K562 (cell line): ENCODE measurements at regions not wholly inside any gene's neighbourhood (a gene's known extent, or its start where the extent isn't known, plus 50 kb on each side); places are given as distances from the start of the nearest gene placed in this dataset.

ENCODE experiments used
- ATAC-seq: fragments of 200-7000 bp; cut with Tn5 transposase; 3 replicates; pipeline ENCODE4 v1.9.1; 2020; ENCODE audit warnings: moderate library complexity
- BruUV-seq: library from RNA; stranded (reverse); fragments of 400-500 nt; replicated peaks from 2 replicates; lab custom pipeline; 2021; lab: Mats Ljungman, UMichigan
- CTCF ChIA-PET: fragments of 300-600 bp; formaldehyde crosslinking; extraction: SDS; loops from one replicate; lab custom pipeline; 2021; ENCODE audit warnings: low intra/inter-chr PET ratio; lab: Yijun Ruan, JAX
- POLR2A ChIA-PET: fragments of 300-600, 350-650 bp; sonication (Branson Sonifier 250); formaldehyde crosslinking; extraction: SDS; loops from one replicate; lab custom pipeline; 2021; ENCODE audit warnings: antibody characterized with exemption, inconsistent platforms; lab: Yijun Ruan, JAX
- DNase-seq, 4 experiments: peaks; one replicate each; pipeline versions ENCODE4 v3.0.0 to v3.0.0-alpha.2; 2011 to 2018; ENCODE audit warnings: low spot score in 3 of 4, mixed read lengths in 3 of 4; ENCODE audit errors: extremely low read depth in 1 of 4
- FAIRE-seq: peaks from 2 replicates; lab custom pipeline; 2011; peaks lifted over from hg19 to GRCh38; lab: Jason Lieb, UNC
- H2AFZ ChIP-seq: 2 replicates; pipeline ENCODE4 v1.6.0; 2011; ENCODE audit warnings: low read depth, low read length, control low read depth, inconsistent platforms
- H3K27ac ChIP-seq: fragments of 200-600 bp; 3 replicates; pipeline ENCODE4 v1.8.0; 2011; ENCODE audit warnings: low read depth, mild to moderate bottlenecking, control low read depth, inconsistent platforms, low read length, moderate library complexity, mixed read lengths; ENCODE audit errors: extremely low read depth
- H3K27me3 ChIP-seq, 2 experiments: fragments of 300-600 bp in 1 of 2; 2 replicates in 1 of 2; 3 replicates in 1 of 2; pipeline versions ENCODE4 v1.6.0 to v1.8.0; 2011; ENCODE audit warnings: inconsistent platforms in 2 of 2, low read length in 2 of 2, mild to moderate bottlenecking in 1 of 2, mixed read lengths in 1 of 2, moderate library complexity in 1 of 2; ENCODE audit not compliant: control insufficient read depth in 2 of 2, insufficient read depth in 2 of 2
- H3K36me3 ChIP-seq: fragments of 300-600 bp; 3 replicates; pipeline ENCODE4 v1.8.0; 2011; ENCODE audit warnings: mild to moderate bottlenecking, low read length, inconsistent platforms; ENCODE audit not compliant: control insufficient read depth, insufficient read depth
- H3K4me1 ChIP-seq, 2 experiments: fragments of 200-600 bp in 1 of 2; replicated peaks in 1 of 2; 2 replicates in 1 of 2; 3 replicates in 1 of 2; pipeline versions ENCODE4 v1.5.1 to v1.8.0; 2011; ENCODE audit warnings: inconsistent platforms in 2 of 2, low read length in 2 of 2, mild to moderate bottlenecking in 1 of 2, mixed read lengths in 1 of 2, moderate library complexity in 1 of 2; ENCODE audit not compliant: control insufficient read depth in 2 of 2, insufficient read depth in 2 of 2
- H3K4me2 ChIP-seq: 2 replicates; pipeline ENCODE4 v1.6.1; 2011; ENCODE audit warnings: low read length, control low read depth, inconsistent platforms, mixed read lengths; ENCODE audit not compliant: insufficient read depth
- H3K4me3 ChIP-seq: fragments of 200-600 bp; sonication (generic), shearing (Covaris generic); 2 replicates; pipeline ENCODE4 v1.5.1; 2016; ENCODE audit warnings: control low read depth, inconsistent platforms
- H3K79me2 ChIP-seq: fragments of 200-600 bp; 3 replicates; pipeline ENCODE4 v1.8.0; 2011; ENCODE audit warnings: low read length, inconsistent platforms; ENCODE audit not compliant: control insufficient read depth, insufficient read depth
- H3K9ac ChIP-seq, 2 experiments: 2 replicates each; pipeline versions ENCODE4 v1.6.0 to v1.6.1; 2011; ENCODE audit warnings: low read depth in 2 of 2, low read length in 2 of 2, control low read depth in 1 of 2, inconsistent platforms in 1 of 2, mild to moderate bottlenecking in 1 of 2, mixed read lengths in 1 of 2; ENCODE audit not compliant: insufficient read depth in 1 of 2
- H3K9me1 ChIP-seq: one replicate; pipeline ENCODE4 v1.6.0; 2011; ENCODE audit warnings: inconsistent platforms, mild to moderate bottlenecking, low read length, moderate library complexity; ENCODE audit not compliant: control insufficient read depth, insufficient read depth
- H3K9me3 ChIP-seq: replicated peaks from 2 replicates; pipeline ENCODE4 v1.5.1; 2011; ENCODE audit warnings: low read depth, low read length, inconsistent platforms; ENCODE audit not compliant: control insufficient read depth, insufficient read depth
- H4K20me1 ChIP-seq: replicated peaks from 2 replicates; pipeline ENCODE4 v1.6.1; 2011; ENCODE audit warnings: low read length, inconsistent platforms, mixed read lengths; ENCODE audit not compliant: control insufficient read depth, insufficient read depth
- ARHGAP35 ChIP-seq: fragments of 450-650 bp; IDR thresholded peaks from 2 replicates; pipeline ENCODE4 v1.6.1; 2018; ENCODE audit not compliant: partially characterized antibody
- ARID1B ChIP-seq: fragments of 450-650 bp; IDR thresholded peaks from 2 replicates; pipeline ENCODE4 v1.6.1; 2016; ENCODE audit warnings: antibody characterized with exemption, mild to moderate bottlenecking, inconsistent platforms
- CREM ChIP-seq: IDR thresholded peaks from 2 replicates; pipeline ENCODE4 v1.6.1; 2014; ENCODE audit warnings: antibody characterized with exemption, low read depth
- CXXC5 ChIP-seq: fragments of 250-450 bp; sonication (Bioruptor Pico); IDR thresholded peaks from 2 replicates; pipeline ENCODE4 v1.8.0; 2022; ENCODE audit warnings: inconsistent platforms, mild to moderate bottlenecking, moderate library complexity
- GATA2 ChIP-seq: sonication (generic); formaldehyde crosslinking; IDR thresholded peaks from 2 replicates; pipeline ENCODE4 v1.4.0; 2020; ENCODE audit warnings: mild to moderate bottlenecking, missing genetic modification reagents
- HNRNPH1 ChIP-seq: fragments of 200-400 bp; formaldehyde crosslinking; optimal IDR thresholded peaks from 2 replicates; pipeline ENCODE3; 2017; ENCODE audit warnings: low read depth, mild to moderate bottlenecking, low read length, moderate library complexity
- IRF2 ChIP-seq: sonication (generic); formaldehyde crosslinking; IDR thresholded peaks from 2 replicates; pipeline ENCODE4 v1.8.1; 2022; ENCODE audit warnings: mild to moderate bottlenecking, missing genetic modification reagents
- L3MBTL2 ChIP-seq: fragments of 450-650 bp; IDR thresholded peaks from 2 replicates; pipeline ENCODE4 v1.6.1; 2016; ENCODE audit warnings: mild to moderate bottlenecking, moderate library complexity
- MAZ ChIP-seq, 2 experiments: fragments of 450-650 bp in 1 of 2; sonication (generic) in 1 of 2; formaldehyde crosslinking; IDR thresholded peaks in 1 of 2; conservative IDR thresholded peaks in 1 of 2; 2 replicates each; pipeline versions ENCODE4 v1.4.0 to v1.5.0; 2020; ENCODE audit warnings: mild to moderate bottlenecking in 1 of 2, missing genetic modification reagents in 1 of 2
- MED1 ChIP-seq: sonication (generic); formaldehyde crosslinking; IDR thresholded peaks from 2 replicates; pipeline ENCODE4 v1.8.1; 2023; ENCODE audit warnings: missing genetic modification reagents, borderline replicate concordance
- MTA2 ChIP-seq: fragments of 450-650 bp; IDR thresholded peaks from 2 replicates; pipeline ENCODE4 v1.6.1; 2016; ENCODE audit warnings: low read depth
- NEUROD1 ChIP-seq: fragments of 150-350 bp; IDR thresholded peaks from 2 replicates; pipeline ENCODE4 v1.6.1; 2014; ENCODE audit warnings: borderline replicate concordance, low read length, low read depth; ENCODE audit not compliant: partially characterized antibody
- PML ChIP-seq: IDR thresholded peaks from 2 replicates; pipeline ENCODE4 v1.6.1; 2012; ENCODE audit warnings: low read length, inconsistent platforms
- RAD21 ChIP-seq, 2 experiments: fragments of 250-450 bp in 1 of 2; fragments of 450-650 bp in 1 of 2; sonication (Bioruptor Pico) in 1 of 2; formaldehyde crosslinking in 1 of 2; IDR thresholded peaks in 1 of 2; conservative IDR thresholded peaks in 1 of 2; 2 replicates each; pipeline versions ENCODE4 v1.4.0 to v1.8.0; 2020 to 2022; ENCODE audit warnings: mild to moderate bottlenecking in 2 of 2, moderate library complexity in 1 of 2
- RBM22 ChIP-seq: fragments of 200-400 bp; formaldehyde crosslinking; IDR thresholded peaks from 2 replicates; pipeline ENCODE4 v1.6.1; 2018; ENCODE audit warnings: low read length, low read depth; ENCODE audit not compliant: poor library complexity, severe bottlenecking
- RUNX1 ChIP-seq: sonication (generic); IDR thresholded peaks from 2 replicates; pipeline ENCODE4 v1.6.1; 2016; ENCODE audit warnings: antibody characterized with exemption, low read depth
- SPI1 ChIP-seq: IDR thresholded peaks from 2 replicates; pipeline ENCODE4 v1.6.1; 2011; ENCODE audit warnings: low read depth, low read length, control low read depth, borderline replicate concordance
- ZNF212 ChIP-seq: fragments of 450-650 bp; formaldehyde crosslinking; IDR thresholded peaks from 2 replicates; pipeline ENCODE4 v1.4.0; 2020; ENCODE audit warnings: mild to moderate bottlenecking
- WGBS: fragments of 100-300 bp; shearing (Covaris generic); methylation state at CpG from one replicate; pipeline ENCODE4 v1.1.6; 2016; ENCODE audit warnings: low coverage, mixed read lengths; ENCODE audit not compliant: insufficient coverage; ENCODE audit errors: missing lambda C conversion rate; 5-methylcytosine and 5-hydroxymethylcytosine counted together
- in situ Hi-C: fragments of 300-500 bp; cut with MboI; formaldehyde crosslinking; loops from 4 replicates; pipeline ENCODE4 v1.15.0; 2018; ENCODE audit warnings: inconsistent platforms, mixed read lengths
- intact Hi-C: fragments of 100-400 bp; cut with micrococcal nuclease; formaldehyde crosslinking; loops from 2 replicates; pipeline ENCODE4 v1.14.2; 2022
- TF ChIP-seq, protein P1 (sequence below): fragments of 250-450 bp; sonication (Bioruptor Pico); IDR thresholded peaks from 2 replicates; pipeline ENCODE4 v1.5.0; 2021; ENCODE audit warnings: mild to moderate bottlenecking, moderate library complexity

- FAIRE-seq (no peak), ATAC-seq (no peak), DNase-seq (no peak)
- ChIA-PET CTCF (no interaction called here), POLR2A (interaction anchor here (0.5 kb wide), 1 partner anchor 213 kb away, joined by 4 read pairs; no protein-coding TSS in a partner anchor)
- WGBS = 4% methylated on average over 7 of the region's 8 CpGs
- Histone ChIP-seq H2AFZ (no peak overlapping the region), H3K9me1 (no peaks in the 10 kb centered on the region), H3K4me2 (no peak overlapping the region), H3K27me3 (no peaks in the 10 kb centered on the region), H3K4me3 (no peak overlapping the region), H3K9ac (no peak overlapping the region), H3K9me3 (no peaks in the 10 kb centered on the region), H4K20me1 (no peaks in the 10 kb centered on the region), H3K36me3 (no peaks in the 10 kb centered on the region), H3K79me2 (no peaks in the 10 kb centered on the region), H3K27ac (no peak overlapping the region), H3K4me1 (no peaks in the 10 kb centered on the region)
- in situ Hi-C loops (no loop called here), intact Hi-C loops (no loop called here)
- BruUV-seq = no TSS peak
- no peak for TF ChIP-seq MTA2
- TF ChIP-seq IRF2 (CRISPR knock-in tag) = no peak
- no peak for TF ChIP-seq MAZ (CRISPR knock-in tag; conservative IDR thresholded peaks at IDR 0.05 in 1 of 2, IDR thresholded peaks at IDR 0.05 in 1 of 2)
- TF ChIP-seq HNRNPH1 = no peak
- no peak for TF ChIP-seq SPI1
- TF ChIP-seq ARHGAP35 = no peak
- no peak for TF ChIP-seq ZNF212 (CRISPR knock-in tag)
- no peak for TF ChIP-seq ARID1B
- TF ChIP-seq L3MBTL2 = no peak
- TF ChIP-seq NEUROD1 = no peak
- TF ChIP-seq CREM = no peak
- no peak for TF ChIP-seq RBM22
- no peak for TF ChIP-seq PML
- TF ChIP-seq GATA2 (CRISPR knock-in tag) = no peak
- TF ChIP-seq RUNX1 = no peak
- no peak for TF ChIP-seq RAD21 (CRISPR knock-in tag; conservative IDR thresholded peaks at IDR 0.05 in 1 of 2, IDR thresholded peaks at IDR 0.05 in 1 of 2)
- TF ChIP-seq CXXC5 = no peak
- TF ChIP-seq, protein P1, sequence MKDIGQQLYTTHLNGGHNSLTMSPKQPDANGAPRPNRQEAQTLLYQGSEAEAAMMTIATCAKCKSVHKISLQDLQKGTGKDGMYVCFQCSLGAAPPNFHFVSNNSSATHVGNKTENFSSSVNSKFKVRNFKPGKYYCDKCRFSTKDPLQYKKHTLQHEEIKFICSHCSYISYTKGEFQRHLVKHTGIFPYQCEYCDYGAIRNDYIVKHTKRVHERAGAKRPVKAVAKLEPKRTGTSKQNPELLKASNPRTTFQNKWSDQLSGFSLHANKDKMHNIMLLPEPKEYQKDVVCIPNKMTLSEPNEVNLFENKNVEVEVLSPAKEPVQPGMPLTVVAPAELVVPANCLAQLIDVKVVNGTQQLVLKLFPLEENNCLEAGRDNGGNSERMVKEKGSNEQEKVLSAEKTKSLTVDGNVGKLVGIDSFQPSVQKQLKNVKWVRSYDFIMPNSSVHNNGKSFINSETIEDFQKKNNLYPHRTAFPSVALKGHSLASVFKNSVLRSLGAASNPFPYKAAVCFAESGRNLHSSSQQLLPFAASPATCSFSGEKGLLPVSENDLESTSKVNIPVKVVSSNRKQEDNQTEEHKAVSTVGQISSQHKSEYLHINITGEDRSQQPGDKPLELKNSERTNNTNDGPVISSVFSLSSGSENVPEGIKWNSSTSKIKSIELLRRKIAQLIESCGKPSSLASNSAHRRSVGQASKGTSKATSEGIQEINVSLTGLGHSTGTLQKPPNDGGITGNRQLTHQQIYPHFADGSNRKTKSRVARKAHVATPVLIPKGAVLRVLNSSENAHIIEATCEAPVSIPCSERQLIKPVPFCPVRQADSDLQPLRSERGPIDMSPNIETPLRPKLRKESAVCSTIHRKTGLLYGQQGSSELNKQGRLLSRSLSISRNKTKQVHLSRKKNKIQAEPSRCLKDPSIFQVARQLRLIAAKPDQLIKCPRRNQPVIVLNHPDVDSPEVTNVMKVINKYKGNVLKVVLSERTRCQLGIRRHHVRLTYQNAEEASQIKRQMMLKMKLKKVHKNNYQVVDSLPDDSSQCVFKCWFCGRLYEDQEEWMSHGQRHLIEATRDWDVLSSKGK = no peak
- TF ChIP-seq MED1 (CRISPR knock-in tag) = no peak
These were observed 77.1 kb upstream of the SALL1 start for GRCh38 chr16:51228097-51228659.
